ENCODE measurements at regions not wholly inside any gene's neighbourhood (a gene's known extent, or its start where the extent isn't known, plus 50 kb on each side); places are given as distances from the start of the nearest gene placed in this dataset.

DNA sequence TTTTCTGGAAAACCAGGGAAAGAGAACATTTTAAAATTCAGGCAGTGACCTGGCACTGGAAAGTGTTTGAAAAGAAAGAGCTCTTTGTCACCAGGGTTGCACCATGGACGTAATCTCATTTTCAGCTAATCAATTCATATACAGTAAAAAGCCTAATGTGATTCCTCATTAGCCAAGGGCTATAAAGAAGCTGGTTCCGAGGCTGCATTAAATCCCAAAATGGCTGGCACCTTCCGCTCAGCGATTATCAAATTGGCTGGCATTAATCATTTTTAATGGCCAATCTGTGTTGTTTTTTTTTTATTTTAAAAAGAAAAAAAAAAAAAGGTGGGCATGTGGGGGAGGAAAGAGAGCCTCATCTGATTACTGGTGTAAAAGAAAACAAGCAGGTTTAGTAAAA lies 341.4 kb downstream of the RAB28 start:
- TF ChIP-seq, protein P1, sequence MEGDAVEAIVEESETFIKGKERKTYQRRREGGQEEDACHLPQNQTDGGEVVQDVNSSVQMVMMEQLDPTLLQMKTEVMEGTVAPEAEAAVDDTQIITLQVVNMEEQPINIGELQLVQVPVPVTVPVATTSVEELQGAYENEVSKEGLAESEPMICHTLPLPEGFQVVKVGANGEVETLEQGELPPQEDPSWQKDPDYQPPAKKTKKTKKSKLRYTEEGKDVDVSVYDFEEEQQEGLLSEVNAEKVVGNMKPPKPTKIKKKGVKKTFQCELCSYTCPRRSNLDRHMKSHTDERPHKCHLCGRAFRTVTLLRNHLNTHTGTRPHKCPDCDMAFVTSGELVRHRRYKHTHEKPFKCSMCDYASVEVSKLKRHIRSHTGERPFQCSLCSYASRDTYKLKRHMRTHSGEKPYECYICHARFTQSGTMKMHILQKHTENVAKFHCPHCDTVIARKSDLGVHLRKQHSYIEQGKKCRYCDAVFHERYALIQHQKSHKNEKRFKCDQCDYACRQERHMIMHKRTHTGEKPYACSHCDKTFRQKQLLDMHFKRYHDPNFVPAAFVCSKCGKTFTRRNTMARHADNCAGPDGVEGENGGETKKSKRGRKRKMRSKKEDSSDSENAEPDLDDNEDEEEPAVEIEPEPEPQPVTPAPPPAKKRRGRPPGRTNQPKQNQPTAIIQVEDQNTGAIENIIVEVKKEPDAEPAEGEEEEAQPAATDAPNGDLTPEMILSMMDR (conservative IDR thresholded peaks at IDR 0.05; ENCODE audit: low read depth, low read length): no peak
- TF ChIP-seq EZH2 (IDR thresholded peaks at IDR 0.05; ENCODE audit: borderline replicate concordance, low read depth, low read length, poor library complexity, severe bottlenecking): no peak

All from A673 (cell line).